H9 (cell line): ENCODE measurements at regions not wholly inside any gene's neighbourhood (a gene's known extent, or its start where the extent isn't known, plus 50 kb on each side); places are given as distances from the start of the nearest gene placed in this dataset.

ENCODE experiments used
- DNase-seq: peaks from one replicate; pipeline ENCODE4 v3.0.0-alpha.2; 2017
- H2AFZ ChIP-seq: one replicate; pipeline ENCODE4 v1.6.1; 2013; ENCODE audit warnings: mild to moderate bottlenecking, low read length, control low read depth, moderate library complexity
- H2AK5ac ChIP-seq: 2 replicates; pipeline ENCODE4 v1.6.1; 2013; ENCODE audit warnings: low read length, control low read depth, mixed read lengths; ENCODE audit not compliant: insufficient read length
- H2BK120ac ChIP-seq: one replicate; pipeline ENCODE4 v1.6.1; 2013; ENCODE audit warnings: low read depth, mild to moderate bottlenecking, low read length, control low read depth, inconsistent platforms; ENCODE audit not compliant: poor library complexity, severe bottlenecking
- H2BK12ac ChIP-seq: 2 replicates; pipeline ENCODE4 v1.6.1; 2013; ENCODE audit warnings: low read length, control low read depth, mixed read lengths, low read depth; ENCODE audit not compliant: insufficient read length
- H2BK15ac ChIP-seq: 2 replicates; pipeline ENCODE4 v1.6.1; 2013; ENCODE audit warnings: low read depth, low read length, control low read depth
- H2BK20ac ChIP-seq: one replicate; pipeline ENCODE4 v1.6.1; 2013; ENCODE audit warnings: low read depth, mild to moderate bottlenecking, low read length, control low read depth, inconsistent platforms; ENCODE audit not compliant: poor library complexity, severe bottlenecking
- H2BK5ac ChIP-seq: 2 replicates; pipeline ENCODE4 v1.6.1; 2013; ENCODE audit warnings: low read length, control low read depth, mixed read lengths; ENCODE audit not compliant: insufficient read length
- H3K14ac ChIP-seq: 2 replicates; pipeline ENCODE4 v1.6.1; 2013; ENCODE audit warnings: low read length, control low read depth; ENCODE audit not compliant: insufficient read depth
- H3K18ac ChIP-seq: 2 replicates; pipeline ENCODE4 v1.6.1; 2013; ENCODE audit warnings: low read depth, mild to moderate bottlenecking, mixed read lengths, low read length, control low read depth; ENCODE audit not compliant: insufficient read length
- H3K23ac ChIP-seq: 2 replicates; pipeline ENCODE4 v1.6.1; 2013; ENCODE audit warnings: low read length, control low read depth, mixed read lengths, low read depth; ENCODE audit not compliant: insufficient read length
- H3K23me2 ChIP-seq: 2 replicates; pipeline ENCODE4 v1.6.1; 2013; ENCODE audit warnings: low read depth, mild to moderate bottlenecking, mixed read lengths, low read length, control low read depth; ENCODE audit not compliant: insufficient read length, poor library complexity, severe bottlenecking
- H3K27ac ChIP-seq: 2 replicates; pipeline ENCODE4 v1.5.1; 2013; ENCODE audit warnings: low read length, control low read depth, mixed read lengths, low read depth; ENCODE audit not compliant: insufficient read length
- H3K27me3 ChIP-seq: 2 replicates; pipeline ENCODE4 v1.6.1; 2013; ENCODE audit warnings: low read length, control low read depth, inconsistent platforms; ENCODE audit not compliant: insufficient read depth
- H3K4ac ChIP-seq: 2 replicates; pipeline ENCODE4 v1.6.1; 2013; ENCODE audit warnings: low read depth, mild to moderate bottlenecking, control low read depth, inconsistent platforms, low read length, moderate library complexity
- H3K4me1 ChIP-seq: 2 replicates; pipeline ENCODE4 v1.6.1; 2013; ENCODE audit warnings: low read length, control low read depth, inconsistent platforms; ENCODE audit not compliant: insufficient read depth
- H3K4me2 ChIP-seq: 2 replicates; pipeline ENCODE4 v1.6.1; 2013; ENCODE audit warnings: low read length, control low read depth, mixed read lengths; ENCODE audit not compliant: insufficient read length, insufficient read depth
- H3K56ac ChIP-seq: 2 replicates; pipeline ENCODE4 v1.6.1; 2013; ENCODE audit warnings: low read depth, mild to moderate bottlenecking, mixed read lengths, low read length, control low read depth; ENCODE audit not compliant: insufficient read length
- H3K79me1 ChIP-seq: 2 replicates; pipeline ENCODE4 v1.6.1; 2013; ENCODE audit warnings: low read depth, mild to moderate bottlenecking, moderate library complexity, low read length, control low read depth, inconsistent platforms; ENCODE audit not compliant: insufficient read depth, poor library complexity, severe bottlenecking
- H3K79me2 ChIP-seq: 2 replicates; pipeline ENCODE4 v1.6.1; 2013; ENCODE audit warnings: low read length, control low read depth, inconsistent platforms; ENCODE audit not compliant: insufficient read depth
- H3K9ac ChIP-seq: 2 replicates; pipeline ENCODE4 v1.6.1; 2013; ENCODE audit warnings: low read length, control low read depth, mixed read lengths; ENCODE audit not compliant: insufficient read length; ENCODE audit errors: extremely low read depth
- H3K9me3 ChIP-seq: one replicate; pipeline ENCODE4 v1.6.1; 2013; ENCODE audit warnings: low read depth, low read length, inconsistent platforms; ENCODE audit not compliant: control insufficient read depth
- H3T11ph ChIP-seq: one replicate; pipeline ENCODE4 v1.6.1; 2013; ENCODE audit warnings: mild to moderate bottlenecking, low read length, control low read depth, inconsistent platforms
- H4K20me1 ChIP-seq: one replicate; pipeline ENCODE4 v1.6.1; 2013; ENCODE audit not compliant: control insufficient read depth, insufficient read length, insufficient read depth
- H4K5ac ChIP-seq: 2 replicates; pipeline ENCODE4 v1.6.1; 2013; ENCODE audit warnings: low read depth, mild to moderate bottlenecking, mixed read lengths, low read length, control low read depth; ENCODE audit not compliant: insufficient read length
- H4K8ac ChIP-seq: replicated peaks from 2 replicates; pipeline ENCODE4 v1.6.1; 2013; ENCODE audit warnings: low read length, control low read depth, mixed read lengths, low read depth; ENCODE audit not compliant: insufficient read length
- H4K91ac ChIP-seq: 2 replicates; pipeline ENCODE4 v1.6.1; 2013; ENCODE audit warnings: low read depth, mild to moderate bottlenecking, moderate library complexity, mixed read lengths, low read length, control low read depth; ENCODE audit not compliant: insufficient read length
- H3K27ac Mint-ChIP-seq, 3 experiments: 2 replicates in 2 of 3; 3 replicates in 1 of 3; pipeline ENCODE4 v1.8.0; 2020 to 2021; ENCODE audit warnings: mixed read lengths in 3 of 3, mild to moderate bottlenecking in 1 of 3, moderate library complexity in 1 of 3
- H3K27me3 Mint-ChIP-seq: 2 replicates; pipeline ENCODE4 v1.8.0; 2021; ENCODE audit warnings: low read depth, mild to moderate bottlenecking, moderate library complexity, mixed read lengths
- H3K36me3 Mint-ChIP-seq, 3 experiments: 2 replicates in 2 of 3; 3 replicates in 1 of 3; pipeline ENCODE4 v1.8.0; 2020 to 2021; ENCODE audit warnings: low read depth in 3 of 3, mixed read lengths in 3 of 3; ENCODE audit not compliant: insufficient read depth in 1 of 3
- H3K4me1 Mint-ChIP-seq, 2 experiments: 2 replicates each; pipeline ENCODE4 v1.8.0; 2020; ENCODE audit warnings: mixed read lengths in 2 of 2
- H3K4me3 Mint-ChIP-seq, 2 experiments: 2 replicates in 1 of 2; 3 replicates in 1 of 2; pipeline ENCODE4 v1.8.0; 2020 to 2021; ENCODE audit warnings: mild to moderate bottlenecking in 2 of 2, mixed read lengths in 2 of 2, moderate library complexity in 1 of 2
- H3K9me3 Mint-ChIP-seq, 2 experiments: 2 replicates in 1 of 2; 3 replicates in 1 of 2; pipeline ENCODE4 v1.8.0; 2020; ENCODE audit warnings: mild to moderate bottlenecking in 2 of 2, mixed read lengths in 2 of 2, moderate library complexity in 1 of 2
- CTCF ChIP-seq: fragments of 200-600 bp; sonication (generic); conservative IDR thresholded peaks from 3 replicates; pipeline ENCODE4 v1.8.0; 2021; ENCODE audit warnings: antibody characterized with exemption, mild to moderate bottlenecking
- WGBS: extraction: QIAGEN DNeasy Blood & Tissue Kit; methylation state at CpG from one replicate; pipeline ENCODE4 v1.1.7; 2013; ENCODE audit warnings: missing lambda C conversion rate, low lambda C conversion rate, mixed read lengths; ENCODE audit not compliant: insufficient read length; ENCODE audit errors: extremely low coverage; 5-methylcytosine and 5-hydroxymethylcytosine counted together

DNA sequence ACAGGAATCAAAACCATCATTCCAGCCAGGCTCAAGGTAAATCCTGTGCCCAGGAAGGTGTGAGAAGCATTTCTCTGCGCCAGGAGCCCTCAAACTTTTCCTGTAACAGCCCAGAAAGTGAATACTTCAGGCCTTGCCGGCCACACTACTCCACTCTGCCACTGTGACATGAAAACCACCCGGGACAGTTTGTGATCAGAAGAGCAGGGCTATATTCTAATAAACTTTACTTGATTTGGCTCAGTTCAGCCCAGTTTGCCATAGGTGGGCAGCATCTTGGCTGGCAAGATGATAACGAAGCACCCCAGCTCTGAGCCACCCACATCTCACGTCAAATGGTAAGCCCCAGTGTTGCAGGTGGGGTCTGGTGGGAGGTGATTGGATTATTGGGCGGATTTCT lies 249.4 kb downstream of the DLL1 start:
- WGBS, result no CpG with 5 or more reads among the region's 6 CpGs
- peaks cover 0 to 23% (median 7%) of the 10 kb centered on the region in 3 experiments; a peak in 5 of 7 replicates for H3K36me3 Mint-ChIP-seq

More for the DNA sequence above, 249.4 kb downstream of the DLL1 start:
- Histone ChIP-seq H3K56ac (no peak overlapping the region), H3K79me1 (no peaks in the 10 kb centered on the region), H3K23me2 (no peaks in the 10 kb centered on the region), H3K4me1 (peaks cover 3% of the 10 kb centered on the region; the same call in 1 of the 2 replicates), H3K23ac (no peak overlapping the region), H4K8ac (no peak overlapping the region), H4K20me1 (no peaks in the 10 kb centered on the region), H4K91ac (no peak overlapping the region), H2BK20ac (no peak overlapping the region), H3K27ac (no peak overlapping the region), H2BK15ac (no peak overlapping the region), H3K9ac (no peak overlapping the region), H2AFZ (no peak overlapping the region), H2BK5ac (no peak overlapping the region), H3K9me3 (no peaks in the 10 kb centered on the region), H4K5ac (no peak overlapping the region), H3K27me3 (no peaks in the 10 kb centered on the region), H3K14ac (no peak overlapping the region), H3K4ac (no peak overlapping the region), H3K4me2 (no peak overlapping the region), H3K18ac (no peak overlapping the region), H2BK120ac (no peak overlapping the region), H2BK12ac (no peak overlapping the region), H3K79me2 (no peaks in the 10 kb centered on the region), H2AK5ac (no peak overlapping the region), H3T11ph (no peak overlapping the region)
- peaks cover 5% of the 10 kb centered on the region for H3K27me3 Mint-ChIP-seq
- no peak for TF ChIP-seq CTCF
- H3K4me1 Mint-ChIP-seq, result peaks cover 42 to 46% of the 10 kb centered on the region in 2 experiments
- H3K4me3 Mint-ChIP-seq, result no peak overlapping the region
- no peak for DNase-seq
- H3K9me3 Mint-ChIP-seq, result peaks cover 14% of the 10 kb centered on the region in 2 experiments
- H3K27ac Mint-ChIP-seq, result no peak overlapping the region
